Skeletal muscle tissue (tissue), 3 donors: ENCODE measurements at regions not wholly inside any gene's neighbourhood (a gene's known extent, or its start where the extent isn't known, plus 50 kb on each side); places are given as distances from the start of the nearest gene placed in this dataset.

Experiments
- H3K27ac ChIP-seq: one replicate; pipeline ENCODE4 v1.7.0; 2013; ENCODE audit warnings: mild to moderate bottlenecking, low read depth, low read length, inconsistent platforms
- H3K27me3 ChIP-seq, 3 donors: one replicate each; pipeline ENCODE4 v1.7.0; 2013; ENCODE audit warnings: low read length in 3 of 3; ENCODE audit not compliant: control insufficient read depth in 3 of 3, insufficient read depth in 3 of 3
- H3K36me3 ChIP-seq, 3 donors: one replicate each; pipeline ENCODE4 v1.7.0; 2013; ENCODE audit warnings: low read length in 3 of 3; ENCODE audit not compliant: control insufficient read depth in 3 of 3, insufficient read depth in 3 of 3
- H3K4me1 ChIP-seq, 3 donors: one replicate each; pipeline ENCODE4 v1.7.0; 2013; ENCODE audit warnings: low read length in 3 of 3, mild to moderate bottlenecking in 3 of 3; ENCODE audit not compliant: control insufficient read depth in 3 of 3, insufficient read depth in 3 of 3
- H3K4me3 ChIP-seq, 3 donors: one replicate each; pipeline ENCODE4 v1.7.0; 2013; ENCODE audit warnings: low read length in 3 of 3
- H3K9ac ChIP-seq, 3 donors: one replicate each; pipeline ENCODE4 v1.7.0; 2013; ENCODE audit warnings: low read length in 3 of 3, mild to moderate bottlenecking in 3 of 3, moderate library complexity in 2 of 3, low read depth in 1 of 3
- H3K9me3 ChIP-seq, 3 donors: one replicate each; pipeline ENCODE4 v1.7.0; 2013; ENCODE audit warnings: low read length in 3 of 3; ENCODE audit not compliant: control insufficient read depth in 3 of 3
- donor health status: Osteomylitis.

GRCh38 chr1:106964495-106964894 is 92.0 kb upstream of the PRMT6 start:
- no peaks in the 10 kb centered on the region for H3K36me3 ChIP-seq
- H3K27me3 ChIP-seq: no peaks in the 10 kb centered on the region
- no peaks in the 10 kb centered on the region for H3K4me1 ChIP-seq
- H3K4me3 ChIP-seq: no peak overlapping the region
- no peaks in the 10 kb centered on the region for H3K9me3 ChIP-seq
- H3K27ac ChIP-seq: no peak overlapping the region
- H3K9ac ChIP-seq: no peak overlapping the region

- no peaks in the 10 kb centered on the region for H3K9me3 ChIP-seq
- no peaks in the 10 kb centered on the region for H3K4me1 ChIP-seq
- H3K36me3 ChIP-seq: no peaks in the 10 kb centered on the region
- no peak overlapping the region for H3K9ac ChIP-seq
- no peak overlapping the region for H3K27ac ChIP-seq
- H3K27me3 ChIP-seq: no peaks in the 10 kb centered on the region
- H3K4me3 ChIP-seq: no peak overlapping the region
Measured at GRCh38 chr1:106968644-106969043, 87.8 kb upstream of the PRMT6 start.

- Histone ChIP-seq H3K27me3 (no peaks in the 10 kb centered on the region), H3K4me3 (no peak overlapping the region), H3K27ac (no peak overlapping the region), H3K36me3 (no peaks in the 10 kb centered on the region), H3K9ac (no peak overlapping the region), H3K9me3 (no peaks in the 10 kb centered on the region), H3K4me1 (no peaks in the 10 kb centered on the region)
Measured at GRCh38 chr1:106969731-106970130, 86.7 kb upstream of the PRMT6 start.

GRCh38 chr1:106972074-106972473 is 84.4 kb upstream of the PRMT6 start:
- no peaks in the 10 kb centered on the region for H3K27me3 ChIP-seq
- no peak overlapping the region for H3K4me3 ChIP-seq
- H3K27ac ChIP-seq: no peak overlapping the region
- no peak overlapping the region for H3K9ac ChIP-seq
- no peaks in the 10 kb centered on the region for H3K4me1 ChIP-seq
- no peaks in the 10 kb centered on the region for H3K9me3 ChIP-seq
- H3K36me3 ChIP-seq: no peaks in the 10 kb centered on the region

- Histone ChIP-seq H3K9me3 (no peaks in the 10 kb centered on the region), H3K27ac (no peak overlapping the region), H3K9ac (no peak overlapping the region), H3K36me3 (no peaks in the 10 kb centered on the region), H3K4me1 (no peaks in the 10 kb centered on the region), H3K4me3 (no peak overlapping the region), H3K27me3 (no peaks in the 10 kb centered on the region)
Measured at GRCh38 chr1:106975944-106976343, 80.5 kb upstream of the PRMT6 start.

- no peaks in the 10 kb centered on the region for H3K36me3 ChIP-seq
- H3K9me3 ChIP-seq: no peaks in the 10 kb centered on the region
- no peaks in the 10 kb centered on the region for H3K4me1 ChIP-seq
- H3K4me3 ChIP-seq: no peak overlapping the region
- no peak overlapping the region for H3K27ac ChIP-seq
- H3K9ac ChIP-seq: no peak overlapping the region
- H3K27me3 ChIP-seq: no peaks in the 10 kb centered on the region
Measured at GRCh38 chr1:106978477-106979322, 77.8 kb upstream of the PRMT6 start.

- H3K9me3 ChIP-seq: no peaks in the 10 kb centered on the region
- no peak overlapping the region for H3K4me3 ChIP-seq
- no peak overlapping the region for H3K27ac ChIP-seq
- no peak overlapping the region for H3K9ac ChIP-seq
- no peaks in the 10 kb centered on the region for H3K36me3 ChIP-seq
- no peaks in the 10 kb centered on the region for H3K27me3 ChIP-seq
- H3K4me1 ChIP-seq: no peaks in the 10 kb centered on the region
Measured at GRCh38 chr1:106979371-106979770, 77.1 kb upstream of the PRMT6 start.

GRCh38 chr1:106980121-106980520 is 76.4 kb upstream of the PRMT6 start:
- H3K36me3 ChIP-seq: no peaks in the 10 kb centered on the region

GRCh38 chr1:106984801-106985200 is 71.7 kb upstream of the PRMT6 start:
- Histone ChIP-seq H3K27me3 (no peaks in the 10 kb centered on the region), H3K4me1 (no peaks in the 10 kb centered on the region), H3K9ac (no peak overlapping the region), H3K9me3 (no peaks in the 10 kb centered on the region), H3K36me3 (no peaks in the 10 kb centered on the region), H3K4me3 (no peak overlapping the region), H3K27ac (no peak overlapping the region)

More at GRCh38 chr1:106980121-106980520, 76.4 kb upstream of the PRMT6 start:
- Histone ChIP-seq H3K27me3 (no peaks in the 10 kb centered on the region), H3K4me3 (no peak overlapping the region), H3K4me1 (no peaks in the 10 kb centered on the region), H3K27ac (no peak overlapping the region), H3K9ac (no peak overlapping the region), H3K9me3 (no peaks in the 10 kb centered on the region)

- Histone ChIP-seq H3K4me1 (no peaks in the 10 kb centered on the region), H3K27me3 (no peaks in the 10 kb centered on the region), H3K36me3 (no peaks in the 10 kb centered on the region), H3K4me3 (no peak overlapping the region), H3K9me3 (no peaks in the 10 kb centered on the region), H3K9ac (no peak overlapping the region), H3K27ac (no peak overlapping the region)
Measured at GRCh38 chr1:106986603-106987002, 69.9 kb upstream of the PRMT6 start.
